ENCODE measurements at regions not wholly inside any gene's neighbourhood (a gene's known extent, or its start where the extent isn't known, plus 50 kb on each side); places are given as distances from the start of the nearest gene placed in this dataset.

DNA sequence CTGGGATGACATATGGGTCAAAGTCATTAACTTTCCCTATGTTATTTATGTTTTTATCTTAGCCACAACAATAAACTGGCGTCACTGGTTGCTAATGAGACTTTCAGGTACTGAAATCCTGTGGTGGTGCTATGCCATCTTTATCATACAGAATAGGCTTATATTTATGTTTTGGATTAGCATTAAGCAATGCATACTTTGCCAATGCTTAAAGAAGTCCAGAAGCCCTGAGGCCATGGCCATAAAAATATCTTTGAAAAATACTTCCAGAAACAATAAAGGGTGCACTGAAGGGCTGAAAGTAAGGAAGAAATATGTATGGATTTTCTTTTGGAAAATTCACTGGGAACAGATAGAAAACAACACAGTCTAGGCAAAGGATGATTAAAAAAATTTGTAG, 304.6 kb upstream of the SLC10A2 start:
- no peak overlapping the region for H3K4me3 ChIP-seq (ENCODE audit: low read length in 2 of 2)
- no peak overlapping the region for H3K18ac ChIP-seq (ENCODE audit: low read length)
- no peak overlapping the region for H3K4ac ChIP-seq (ENCODE audit: low read length)
- H3K9ac ChIP-seq (ENCODE audit: low read depth, low read length, poor library complexity) = no peak overlapping the region
- DNase-seq (ENCODE audit: low spot score) = no peak
- H3K27me3 ChIP-seq (ENCODE audit: control insufficient read depth in 3 of 3, insufficient read depth in 3 of 3, low read depth in 1 of 3, low read length in 3 of 3) = no peaks in the 10 kb centered on the region
- no peaks in the 10 kb centered on the region for H3K4me1 ChIP-seq (ENCODE audit: control insufficient read depth in 2 of 2, insufficient read depth in 1 of 2, low read depth in 1 of 2, low read length in 2 of 2)
- H3K23ac ChIP-seq (ENCODE audit: low read depth, low read length, poor library complexity) = no peak overlapping the region
- H3K79me1 ChIP-seq (ENCODE audit: low read depth, low read length) = no peaks in the 10 kb centered on the region
- no peak overlapping the region for H2AFZ ChIP-seq (ENCODE audit: low read length)
- H3K27ac ChIP-seq (replicated peaks; ENCODE audit: low read length) = no peak overlapping the region
- no peak overlapping the region for H2BK15ac ChIP-seq (ENCODE audit: low read length)
- H2BK12ac ChIP-seq (ENCODE audit: low read length) = no peak overlapping the region
- H4K91ac ChIP-seq (ENCODE audit: low read depth, low read length, poor library complexity) = no peak overlapping the region
- no CpG with 5 or more reads among the region's 1 CpG for WGBS, 2 donors (ENCODE audit: extremely low coverage in 2 of 2, insufficient read length in 2 of 2, insufficient replicate concordance in 1 of 2)
- no peak overlapping the region for H4K8ac ChIP-seq (ENCODE audit: low read depth, low read length)
- no peak overlapping the region for H2BK120ac ChIP-seq (ENCODE audit: low read depth, low read length)
- no peak overlapping the region for H3K14ac ChIP-seq (ENCODE audit: low read length)
- no peaks in the 10 kb centered on the region for H3K9me3 ChIP-seq (replicated peaks in 1 of 2; ENCODE audit: control insufficient read depth in 2 of 2, insufficient read depth in 1 of 2, low read depth in 1 of 2, low read length in 2 of 2)
- H2BK5ac ChIP-seq (ENCODE audit: low read length) = no peak overlapping the region
- no peak overlapping the region for H3K4me2 ChIP-seq (ENCODE audit: insufficient read depth, low read length, poor library complexity, severe bottlenecking)
- no peak overlapping the region for H2AK5ac ChIP-seq (ENCODE audit: low read depth, low read length)
- H3K36me3 ChIP-seq (replicated peaks in 1 of 2; ENCODE audit: control insufficient read depth in 2 of 2, insufficient read depth in 2 of 2, low read length in 2 of 2) = no peaks in the 10 kb centered on the region

DNA sequence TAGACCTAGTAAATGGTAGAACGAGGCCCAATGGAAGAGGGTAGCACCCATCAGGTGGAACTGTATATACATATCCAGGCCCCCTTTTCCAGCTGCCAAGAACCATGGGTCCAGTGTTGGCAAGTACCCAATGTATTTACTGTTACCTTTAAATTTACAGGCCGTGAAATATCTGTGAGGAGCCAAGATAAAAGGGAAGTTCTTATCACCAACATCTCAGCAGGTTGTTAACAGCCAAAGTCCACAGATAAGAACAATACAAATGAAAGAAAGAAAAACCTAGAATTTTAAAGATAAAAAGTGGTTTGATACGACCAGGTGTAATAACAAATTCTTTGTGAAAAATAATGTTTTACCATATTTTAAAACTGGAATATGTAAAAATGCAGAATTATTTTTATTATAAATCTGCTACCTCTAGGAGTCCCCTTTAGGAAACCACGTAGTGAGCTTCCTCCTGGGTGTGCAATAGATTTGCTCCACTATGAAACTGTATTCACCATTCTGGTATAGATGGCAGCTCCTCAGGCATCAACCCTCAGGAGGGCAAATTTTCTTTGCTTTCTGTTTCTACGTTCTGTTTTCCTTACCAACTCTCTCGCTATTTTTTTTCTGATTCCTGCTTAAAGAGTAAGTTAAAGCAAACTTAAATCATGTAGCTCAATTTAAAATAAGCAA, 292.2 kb upstream of the SLC10A2 start:
- H4K8ac ChIP-seq (ENCODE audit: low read depth, low read length) = no peak overlapping the region
- H3K27ac ChIP-seq (replicated peaks; ENCODE audit: low read length) = no peak overlapping the region
- H2BK120ac ChIP-seq (ENCODE audit: low read depth, low read length) = no peak overlapping the region
- H3K79me1 ChIP-seq (ENCODE audit: low read depth, low read length) = no peaks in the 10 kb centered on the region
- no peak overlapping the region for H2AFZ ChIP-seq (ENCODE audit: low read length)
- H4K91ac ChIP-seq (ENCODE audit: low read depth, low read length, poor library complexity) = no peak overlapping the region
- H3K4me1 ChIP-seq (ENCODE audit: control insufficient read depth in 2 of 2, insufficient read depth in 1 of 2, low read depth in 1 of 2, low read length in 2 of 2) = no peaks in the 10 kb centered on the region
- H3K36me3 ChIP-seq (replicated peaks in 1 of 2; ENCODE audit: control insufficient read depth in 2 of 2, insufficient read depth in 2 of 2, low read length in 2 of 2) = no peaks in the 10 kb centered on the region
- no peak overlapping the region for H3K9ac ChIP-seq (ENCODE audit: low read depth, low read length, poor library complexity)
- H2AK5ac ChIP-seq (ENCODE audit: low read depth, low read length) = no peak overlapping the region
- no CpG with 5 or more reads among the region's 6 CpGs for WGBS, 2 donors (ENCODE audit: extremely low coverage in 2 of 2, insufficient read length in 2 of 2, insufficient replicate concordance in 1 of 2)
- no peak for DNase-seq (ENCODE audit: low spot score)
- no peak overlapping the region for H2BK5ac ChIP-seq (ENCODE audit: low read length)
- H3K18ac ChIP-seq (ENCODE audit: low read length) = no peak overlapping the region
- H3K23ac ChIP-seq (ENCODE audit: low read depth, low read length, poor library complexity) = no peak overlapping the region
- H2BK12ac ChIP-seq (ENCODE audit: low read length) = no peak overlapping the region
- no peak overlapping the region for H3K4ac ChIP-seq (ENCODE audit: low read length)
- H3K27me3 ChIP-seq (ENCODE audit: control insufficient read depth in 3 of 3, insufficient read depth in 3 of 3, low read depth in 1 of 3, low read length in 3 of 3) = no peaks in the 10 kb centered on the region
- H3K9me3 ChIP-seq (replicated peaks in 1 of 2; ENCODE audit: control insufficient read depth in 2 of 2, insufficient read depth in 1 of 2, low read depth in 1 of 2, low read length in 2 of 2) = no peaks in the 10 kb centered on the region
- H3K4me3 ChIP-seq (ENCODE audit: low read length in 2 of 2) = no peak overlapping the region
- H3K4me2 ChIP-seq (ENCODE audit: insufficient read depth, low read length, poor library complexity, severe bottlenecking) = no peak overlapping the region
- H2BK15ac ChIP-seq (ENCODE audit: low read length) = no peak overlapping the region
- H3K14ac ChIP-seq (ENCODE audit: low read length) = no peak overlapping the region

DNA sequence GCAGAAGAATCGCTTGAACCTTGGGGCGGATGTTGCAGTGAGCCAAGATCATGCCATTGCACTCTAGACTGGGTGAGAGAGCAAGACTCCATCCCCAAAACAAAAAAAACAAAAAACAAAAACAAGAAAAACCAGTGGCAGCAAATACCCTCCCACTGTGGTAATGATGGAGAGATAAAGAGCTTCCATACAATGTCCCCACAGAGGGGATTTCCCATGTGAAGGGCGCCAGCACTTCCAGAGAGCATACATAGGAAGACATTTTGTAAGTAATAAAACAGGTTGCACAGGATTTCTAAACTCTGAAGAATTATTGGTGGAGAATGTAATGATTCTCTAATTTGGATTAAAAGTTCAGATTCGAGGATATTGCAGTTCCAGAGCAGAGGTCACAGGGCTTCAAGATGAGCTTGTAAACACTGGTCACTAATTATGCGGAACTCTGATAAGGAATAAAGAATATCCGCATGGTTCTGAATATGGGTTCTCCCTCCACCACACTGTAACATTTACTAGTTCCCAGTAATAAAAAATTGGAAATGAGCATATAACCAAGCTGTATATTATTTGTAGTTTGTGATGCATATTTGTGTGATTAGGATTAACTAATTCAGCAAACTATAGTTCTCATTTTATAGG, 290.1 kb upstream of the SLC10A2 start:
- WGBS, 2 donors (ENCODE audit: extremely low coverage in 2 of 2, insufficient read length in 2 of 2, insufficient replicate concordance in 1 of 2) = no CpG with 5 or more reads among the region's 6 CpGs
- no peak overlapping the region for H2AK5ac ChIP-seq (ENCODE audit: low read depth, low read length)
- no peak overlapping the region for H2BK12ac ChIP-seq (ENCODE audit: low read length)
- H3K4me2 ChIP-seq (ENCODE audit: insufficient read depth, low read length, poor library complexity, severe bottlenecking) = no peak overlapping the region
- H3K14ac ChIP-seq (ENCODE audit: low read length) = no peak overlapping the region
- H2BK15ac ChIP-seq (ENCODE audit: low read length) = no peak overlapping the region
- no peak overlapping the region for H3K4ac ChIP-seq (ENCODE audit: low read length)
- H3K18ac ChIP-seq (ENCODE audit: low read length) = no peak overlapping the region
- H4K8ac ChIP-seq (ENCODE audit: low read depth, low read length) = no peak overlapping the region
- H3K9me3 ChIP-seq (replicated peaks in 1 of 2; ENCODE audit: control insufficient read depth in 2 of 2, insufficient read depth in 1 of 2, low read depth in 1 of 2, low read length in 2 of 2) = no peaks in the 10 kb centered on the region
- H2BK5ac ChIP-seq (ENCODE audit: low read length) = no peak overlapping the region
- H3K36me3 ChIP-seq (replicated peaks in 1 of 2; ENCODE audit: control insufficient read depth in 2 of 2, insufficient read depth in 2 of 2, low read length in 2 of 2) = no peaks in the 10 kb centered on the region
- no peaks in the 10 kb centered on the region for H3K27me3 ChIP-seq (ENCODE audit: control insufficient read depth in 3 of 3, insufficient read depth in 3 of 3, low read depth in 1 of 3, low read length in 3 of 3)
- no peak overlapping the region for H3K27ac ChIP-seq (replicated peaks; ENCODE audit: low read length)
- H4K91ac ChIP-seq (ENCODE audit: low read depth, low read length, poor library complexity) = no peak overlapping the region
- H3K4me3 ChIP-seq (ENCODE audit: low read length in 2 of 2) = no peak overlapping the region
- H2AFZ ChIP-seq (ENCODE audit: low read length) = no peak overlapping the region
- H3K23ac ChIP-seq (ENCODE audit: low read depth, low read length, poor library complexity) = no peak overlapping the region
- DNase-seq (ENCODE audit: low spot score) = no peak
- H3K9ac ChIP-seq (ENCODE audit: low read depth, low read length, poor library complexity) = no peak overlapping the region
- H3K79me1 ChIP-seq (ENCODE audit: low read depth, low read length) = no peaks in the 10 kb centered on the region
- H2BK120ac ChIP-seq (ENCODE audit: low read depth, low read length) = no peak overlapping the region
- H3K4me1 ChIP-seq (ENCODE audit: control insufficient read depth in 2 of 2, insufficient read depth in 1 of 2, low read depth in 1 of 2, low read length in 2 of 2) = peaks cover 0 to 3% of the 10 kb centered on the region in 2 donors

DNA sequence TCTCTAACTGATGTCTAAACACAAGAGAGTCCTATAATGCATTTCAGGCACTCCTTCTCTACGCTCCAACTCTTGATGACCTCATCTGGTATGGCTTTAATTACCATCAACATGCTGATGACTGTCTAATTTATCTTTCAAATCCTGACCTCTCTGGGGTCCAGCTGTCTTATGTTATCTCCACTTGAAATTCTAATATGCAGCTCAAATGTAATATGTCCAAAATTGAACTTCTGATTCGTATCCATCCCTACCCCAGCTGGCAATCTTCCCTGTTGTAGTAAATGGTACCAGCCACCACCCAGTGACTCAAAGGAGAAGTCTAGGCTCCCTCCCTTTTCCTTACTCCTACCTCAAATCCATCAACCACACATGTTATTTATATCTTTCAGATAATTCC, 288.0 kb upstream of the SLC10A2 start:
- no peaks in the 10 kb centered on the region for H3K36me3 ChIP-seq (replicated peaks in 1 of 2; ENCODE audit: control insufficient read depth in 2 of 2, insufficient read depth in 2 of 2, low read length in 2 of 2)
- H3K9ac ChIP-seq (ENCODE audit: low read depth, low read length, poor library complexity) = no peak overlapping the region
- H2BK12ac ChIP-seq (ENCODE audit: low read length) = no peak overlapping the region
- H2AFZ ChIP-seq (ENCODE audit: low read length) = no peak overlapping the region
- no peaks in the 10 kb centered on the region for H3K79me1 ChIP-seq (ENCODE audit: low read depth, low read length)
- no peak overlapping the region for H3K23ac ChIP-seq (ENCODE audit: low read depth, low read length, poor library complexity)
- no peak overlapping the region for H3K4me3 ChIP-seq (ENCODE audit: low read length in 2 of 2)
- no peak overlapping the region for H2AK5ac ChIP-seq (ENCODE audit: low read depth, low read length)
- no peak overlapping the region for H3K18ac ChIP-seq (ENCODE audit: low read length)
- H3K4ac ChIP-seq (ENCODE audit: low read length) = no peak overlapping the region
- no CpG with 5 or more reads among the region's 2 CpGs for WGBS, 2 donors (ENCODE audit: extremely low coverage in 2 of 2, insufficient read length in 2 of 2, insufficient replicate concordance in 1 of 2)
- H2BK15ac ChIP-seq (ENCODE audit: low read length) = no peak overlapping the region
- DNase-seq (ENCODE audit: low spot score) = no peak
- no peak overlapping the region for H3K4me2 ChIP-seq (ENCODE audit: insufficient read depth, low read length, poor library complexity, severe bottlenecking)
- no peaks in the 10 kb centered on the region for H3K9me3 ChIP-seq (replicated peaks in 1 of 2; ENCODE audit: control insufficient read depth in 2 of 2, insufficient read depth in 1 of 2, low read depth in 1 of 2, low read length in 2 of 2)
- H4K91ac ChIP-seq (ENCODE audit: low read depth, low read length, poor library complexity) = no peak overlapping the region
- H3K14ac ChIP-seq (ENCODE audit: low read length) = no peak overlapping the region
- no peak overlapping the region for H2BK5ac ChIP-seq (ENCODE audit: low read length)
- H3K27ac ChIP-seq (replicated peaks; ENCODE audit: low read length) = no peak overlapping the region
- no peak overlapping the region for H2BK120ac ChIP-seq (ENCODE audit: low read depth, low read length)
- H3K4me1 ChIP-seq (ENCODE audit: control insufficient read depth in 2 of 2, insufficient read depth in 1 of 2, low read depth in 1 of 2, low read length in 2 of 2) = peaks cover 3 to 7% of the 10 kb centered on the region in 2 donors
- H4K8ac ChIP-seq (ENCODE audit: low read depth, low read length) = no peak overlapping the region
- no peaks in the 10 kb centered on the region for H3K27me3 ChIP-seq (ENCODE audit: control insufficient read depth in 3 of 3, insufficient read depth in 3 of 3, low read depth in 1 of 3, low read length in 3 of 3)

Data from neuronal stem cell (in vitro differentiated cells).